ENCODE measurements at regions not wholly inside any gene's neighbourhood (a gene's known extent, or its start where the extent isn't known, plus 50 kb on each side); places are given as distances from the start of the nearest gene placed in this dataset.

- Histone ChIP-seq H3K36me3 (no peaks in the 10 kb centered on the region), H3K4me3 (no peak overlapping the region), H3K9me3 (no peaks in the 10 kb centered on the region), H3K27me3 (no peaks in the 10 kb centered on the region), H3K27ac (no peak overlapping the region), H3K4me1 (no peaks in the 10 kb centered on the region)
- DNase-seq: no peak
- no peak for ATAC-seq
- WGBS (ENCODE audit: insufficient coverage, low coverage, low lambda C conversion rate, missing lambda C conversion rate): 86% methylated on average over 4 of the region's 4 CpGs
- intact Hi-C loops (cut with DNase I): no loop called here
- no peak for TF ChIP-seq POLR2A (IDR thresholded peaks at IDR 0.05)
- TF ChIP-seq, protein P1, sequence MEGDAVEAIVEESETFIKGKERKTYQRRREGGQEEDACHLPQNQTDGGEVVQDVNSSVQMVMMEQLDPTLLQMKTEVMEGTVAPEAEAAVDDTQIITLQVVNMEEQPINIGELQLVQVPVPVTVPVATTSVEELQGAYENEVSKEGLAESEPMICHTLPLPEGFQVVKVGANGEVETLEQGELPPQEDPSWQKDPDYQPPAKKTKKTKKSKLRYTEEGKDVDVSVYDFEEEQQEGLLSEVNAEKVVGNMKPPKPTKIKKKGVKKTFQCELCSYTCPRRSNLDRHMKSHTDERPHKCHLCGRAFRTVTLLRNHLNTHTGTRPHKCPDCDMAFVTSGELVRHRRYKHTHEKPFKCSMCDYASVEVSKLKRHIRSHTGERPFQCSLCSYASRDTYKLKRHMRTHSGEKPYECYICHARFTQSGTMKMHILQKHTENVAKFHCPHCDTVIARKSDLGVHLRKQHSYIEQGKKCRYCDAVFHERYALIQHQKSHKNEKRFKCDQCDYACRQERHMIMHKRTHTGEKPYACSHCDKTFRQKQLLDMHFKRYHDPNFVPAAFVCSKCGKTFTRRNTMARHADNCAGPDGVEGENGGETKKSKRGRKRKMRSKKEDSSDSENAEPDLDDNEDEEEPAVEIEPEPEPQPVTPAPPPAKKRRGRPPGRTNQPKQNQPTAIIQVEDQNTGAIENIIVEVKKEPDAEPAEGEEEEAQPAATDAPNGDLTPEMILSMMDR (IDR thresholded peaks at IDR 0.05): no peak
These were observed 170.9 kb downstream of the IL15 start for GRCh38 chr4:141807103-141807891.

GRCh38 chr4:141810038-141810711, 173.8 kb downstream of the IL15 start:
- TF ChIP-seq POLR2A (IDR thresholded peaks at IDR 0.05): no peak
- TF ChIP-seq, protein P1 (IDR thresholded peaks at IDR 0.05): no peak
- intact Hi-C loops (cut with DNase I): no loop called here
- Histone ChIP-seq H3K4me3 (no peak overlapping the region), H3K9me3 (no peaks in the 10 kb centered on the region), H3K27me3 (no peaks in the 10 kb centered on the region), H3K4me1 (no peaks in the 10 kb centered on the region), H3K27ac (no peak overlapping the region), H3K36me3 (no peaks in the 10 kb centered on the region)
- 64% methylated on average over 5 of the region's 5 CpGs for WGBS (ENCODE audit: insufficient coverage, low coverage, low lambda C conversion rate, missing lambda C conversion rate)
- ATAC-seq (no peak), DNase-seq (no peak)

DNA sequence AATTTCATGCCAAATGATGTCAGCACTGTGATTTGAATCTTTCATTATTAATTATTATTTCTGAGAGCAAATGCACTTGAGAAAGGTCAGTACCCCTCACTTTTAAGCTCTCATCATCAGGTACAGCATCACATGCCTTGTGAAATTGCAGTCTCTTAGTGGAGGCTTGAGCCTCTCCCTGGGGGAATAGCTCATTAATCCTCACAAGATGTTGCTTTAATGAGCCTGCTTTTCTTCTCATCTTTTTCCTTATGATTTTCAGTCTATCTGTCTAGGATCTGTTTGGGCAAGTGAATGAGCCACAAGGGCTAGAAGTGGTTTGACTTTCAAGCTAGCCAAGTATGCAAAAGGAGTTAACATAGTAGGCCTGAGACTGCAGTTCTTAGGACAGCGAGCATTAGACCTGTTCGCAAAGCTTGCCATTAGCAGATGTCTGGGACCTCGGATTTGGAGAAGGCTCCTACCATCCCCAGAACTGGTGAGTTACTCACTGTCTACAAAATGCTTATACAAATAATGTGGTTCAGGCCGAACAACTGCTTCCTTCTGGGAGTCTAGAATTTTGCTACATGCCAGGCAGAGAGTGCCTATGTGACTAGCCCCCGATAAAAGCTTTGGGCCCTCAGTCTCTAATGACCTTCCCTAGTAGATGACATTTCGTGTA, 174.5 kb downstream of the IL15 start:
- no peaks in the 10 kb centered on the region for H3K9me3 ChIP-seq
- TF ChIP-seq POLR2A (IDR thresholded peaks at IDR 0.05): no peak
- TF ChIP-seq, protein P1 (IDR thresholded peaks at IDR 0.05): no peak
- DNase-seq: no peak
- no peaks in the 10 kb centered on the region for H3K4me1 ChIP-seq
- H3K27me3 ChIP-seq: no peaks in the 10 kb centered on the region
- no peak overlapping the region for H3K27ac ChIP-seq
- no peak overlapping the region for H3K4me3 ChIP-seq
- H3K36me3 ChIP-seq: no peaks in the 10 kb centered on the region
- 67% methylated on average over 4 of the region's 6 CpGs for WGBS (ENCODE audit: insufficient coverage, low coverage, low lambda C conversion rate, missing lambda C conversion rate)
- intact Hi-C loops (cut with DNase I): no loop called here
- no peak for ATAC-seq

DNA sequence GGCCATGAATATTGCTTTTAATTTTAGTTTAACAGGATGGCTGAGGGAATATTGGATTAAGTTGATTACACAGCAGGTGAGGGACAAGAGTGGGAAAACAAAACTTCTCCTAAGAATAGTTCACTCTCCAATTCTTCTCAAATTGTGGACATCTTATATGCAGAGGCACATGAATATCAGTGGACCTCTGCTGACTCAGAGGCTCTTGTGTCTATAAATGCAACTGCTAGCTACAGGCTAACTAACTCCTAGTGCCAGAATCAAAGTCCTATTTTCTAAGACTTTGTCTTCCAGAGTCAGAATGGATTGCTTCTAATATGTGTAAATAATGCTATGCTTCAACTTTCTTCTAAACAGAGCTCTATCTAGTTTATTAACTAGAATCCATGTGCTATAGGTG, 175.8 kb downstream of the IL15 start:
- Histone ChIP-seq H3K9me3 (no peaks in the 10 kb centered on the region), H3K27me3 (no peaks in the 10 kb centered on the region), H3K4me1 (no peaks in the 10 kb centered on the region), H3K27ac (no peak overlapping the region), H3K4me3 (no peak overlapping the region), H3K36me3 (no peaks in the 10 kb centered on the region)
- intact Hi-C loops (cut with DNase I): no loop called here
- DNase-seq (no peak), ATAC-seq (no peak)
- no peak for TF ChIP-seq POLR2A (IDR thresholded peaks at IDR 0.05)
- TF ChIP-seq, protein P1 (IDR thresholded peaks at IDR 0.05): no peak

Data from right lobe of liver (tissue), 6 donors.